A673 (cell line): ENCODE measurements at regions not wholly inside any gene's neighbourhood (a gene's known extent, or its start where the extent isn't known, plus 50 kb on each side); places are given as distances from the start of the nearest gene placed in this dataset.
"Not testable (repeated sequence)": the region's sequence is repeated elsewhere in the genome, so short reads cannot be mapped to it uniquely, and the experiment has no call there.

Experiments used
- BruUV-seq: library from RNA; stranded (reverse); fragments of 400-500 nt; replicated peaks from 2 replicates; lab custom pipeline; 2021; lab: Mats Ljungman, UMichigan
- CTCF ChIA-PET: fragments of 300-600 bp; sonication (Branson Sonifier 250); formaldehyde crosslinking; loops from one replicate; lab custom pipeline; 2022; ENCODE audit warnings: antibody characterized with exemption; lab: Charles Lee
- POLR2A ChIA-PET: fragments of 300-600 bp; sonication (Branson Sonifier 250); formaldehyde crosslinking; loops from one replicate; lab custom pipeline; 2022; ENCODE audit warnings: antibody characterized with exemption; ENCODE audit not compliant: low non-redundant PET; lab: Charles Lee
- DNase-seq: peaks from one replicate; pipeline ENCODE4 v3.0.0-alpha.2; 2015; ENCODE audit warnings: low spot score
- H3K27ac ChIP-seq: fragments of 200-600 bp; sonication (generic); 2 replicates; pipeline ENCODE4 v1.5.1; 2016; ENCODE audit warnings: mixed run types, low read depth, mild to moderate bottlenecking, mixed read lengths, antibody characterized with exemption, low read length; ENCODE audit not compliant: poor library complexity, severe bottlenecking
- H3K27me3 ChIP-seq: fragments of 200-600 bp; sonication (generic); replicated peaks from 2 replicates; pipeline ENCODE4 v1.6.1; 2017; ENCODE audit warnings: mixed run types, low read depth, mild to moderate bottlenecking, mixed read lengths, antibody characterized with exemption, low read length; ENCODE audit not compliant: insufficient read depth, poor library complexity
- H3K36me3 ChIP-seq: fragments of 200-600 bp; sonication (generic); 2 replicates; pipeline ENCODE4 v1.6.1; 2016; ENCODE audit warnings: mixed run types, mild to moderate bottlenecking, mixed read lengths, antibody characterized with exemption, low read length; ENCODE audit not compliant: insufficient read depth, poor library complexity, severe bottlenecking
- H3K4me1 ChIP-seq: fragments of 200-600 bp; sonication (generic); 2 replicates; pipeline ENCODE4 v1.6.1; 2017; ENCODE audit warnings: mixed run types, mild to moderate bottlenecking, mixed read lengths, antibody characterized with exemption, low read length; ENCODE audit not compliant: insufficient read depth, poor library complexity, severe bottlenecking
- H3K4me3 ChIP-seq: fragments of 200-600 bp; sonication (generic); 2 replicates; pipeline ENCODE4 v1.5.1; 2016; ENCODE audit warnings: low read depth, mixed run types, mild to moderate bottlenecking, mixed read lengths, low read length; ENCODE audit not compliant: poor library complexity, severe bottlenecking
- H3K9me3 ChIP-seq: fragments of 200-600 bp; sonication (generic); 2 replicates; pipeline ENCODE4 v1.6.1; 2016; ENCODE audit warnings: mixed run types, low read depth, mild to moderate bottlenecking, mixed read lengths, antibody characterized with exemption, low read length; ENCODE audit not compliant: poor library complexity, severe bottlenecking
- EZH2 ChIP-seq: fragments of 200-600 bp; sonication (generic); IDR thresholded peaks from 2 replicates; pipeline ENCODE4 v1.6.1; 2017; ENCODE audit warnings: borderline replicate concordance, low read depth, mild to moderate bottlenecking, mixed read lengths, antibody characterized with exemption, low read length; ENCODE audit not compliant: poor library complexity, severe bottlenecking
- intact Hi-C: fragments of 100-400 bp; cut with micrococcal nuclease; formaldehyde crosslinking; loops from one replicate; pipeline ENCODE4 v1.10.0; 2022; ENCODE audit not compliant: unreplicated experiment
- TF ChIP-seq, protein P1 (sequence below): fragments of 300-800, 200-600 bp; sonication (generic); conservative IDR thresholded peaks from 2 replicates; pipeline ENCODE4 v1.5.1; 2017; ENCODE audit warnings: low read depth, mild to moderate bottlenecking, antibody characterized with exemption, low read length, moderate library complexity, mixed read lengths

DNA sequence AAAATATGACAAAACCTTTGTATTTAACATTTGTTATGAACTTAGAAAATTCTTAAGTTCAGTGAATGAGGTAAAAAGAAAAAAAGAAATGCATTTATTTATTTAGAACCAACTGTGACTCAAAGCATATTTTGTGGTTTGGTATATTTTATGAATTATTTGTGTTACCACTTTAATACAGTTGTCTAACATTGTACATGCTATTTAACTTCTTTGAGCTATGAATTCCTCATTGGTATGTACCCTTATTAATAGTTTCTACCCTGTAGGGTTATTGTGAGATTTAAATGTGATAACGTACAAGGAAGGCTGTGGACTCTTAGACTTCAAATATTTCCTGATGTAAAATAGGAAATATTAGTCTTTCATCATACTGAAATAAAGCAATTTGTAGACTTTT is 162.6 kb downstream of the MMUT start:
- CTCF ChIA-PET, result no interaction called here

DNA sequence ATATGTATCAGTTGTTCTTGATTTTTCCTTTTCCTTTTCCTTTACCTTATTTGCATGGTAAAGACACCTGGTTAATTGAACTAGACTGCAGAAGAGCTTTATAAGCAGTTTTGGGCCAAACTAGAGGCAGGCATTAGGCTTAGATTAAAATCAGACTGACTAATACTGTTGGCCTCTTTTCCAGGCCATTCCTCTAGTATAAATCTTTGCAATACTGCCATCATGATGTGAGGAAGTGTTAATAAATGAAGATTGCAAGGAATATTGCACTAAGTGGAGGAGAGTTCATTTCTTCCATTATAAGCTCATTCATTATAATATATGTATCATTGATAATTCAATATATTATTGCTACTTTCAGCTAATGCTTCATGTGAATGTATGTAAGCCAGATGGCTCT is 163.8 kb downstream of the MMUT start:
- Histone ChIP-seq H3K27me3 (no peaks in the 10 kb centered on the region), H3K36me3 (no peaks in the 10 kb centered on the region), H3K4me1 (no peaks in the 10 kb centered on the region), H3K9me3 (peaks cover 3% of the 10 kb centered on the region), H3K4me3 (no peak overlapping the region), H3K27ac (no peak overlapping the region)
- TF ChIP-seq, protein P1, sequence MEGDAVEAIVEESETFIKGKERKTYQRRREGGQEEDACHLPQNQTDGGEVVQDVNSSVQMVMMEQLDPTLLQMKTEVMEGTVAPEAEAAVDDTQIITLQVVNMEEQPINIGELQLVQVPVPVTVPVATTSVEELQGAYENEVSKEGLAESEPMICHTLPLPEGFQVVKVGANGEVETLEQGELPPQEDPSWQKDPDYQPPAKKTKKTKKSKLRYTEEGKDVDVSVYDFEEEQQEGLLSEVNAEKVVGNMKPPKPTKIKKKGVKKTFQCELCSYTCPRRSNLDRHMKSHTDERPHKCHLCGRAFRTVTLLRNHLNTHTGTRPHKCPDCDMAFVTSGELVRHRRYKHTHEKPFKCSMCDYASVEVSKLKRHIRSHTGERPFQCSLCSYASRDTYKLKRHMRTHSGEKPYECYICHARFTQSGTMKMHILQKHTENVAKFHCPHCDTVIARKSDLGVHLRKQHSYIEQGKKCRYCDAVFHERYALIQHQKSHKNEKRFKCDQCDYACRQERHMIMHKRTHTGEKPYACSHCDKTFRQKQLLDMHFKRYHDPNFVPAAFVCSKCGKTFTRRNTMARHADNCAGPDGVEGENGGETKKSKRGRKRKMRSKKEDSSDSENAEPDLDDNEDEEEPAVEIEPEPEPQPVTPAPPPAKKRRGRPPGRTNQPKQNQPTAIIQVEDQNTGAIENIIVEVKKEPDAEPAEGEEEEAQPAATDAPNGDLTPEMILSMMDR, result no peak
- no peak for TF ChIP-seq EZH2
- ChIA-PET POLR2A (no interaction called here), CTCF (no interaction called here)
- no peak for DNase-seq
- intact Hi-C loops, result no loop called here
- BruUV-seq, result no TSS peak

More for the DNA sequence above, 162.6 kb downstream of the MMUT start:
- H3K9me3 ChIP-seq, result peaks cover 3% of the 10 kb centered on the region
- intact Hi-C loops, result no loop called here
- H3K27me3 ChIP-seq, result no peaks in the 10 kb centered on the region
- peaks cover 5% of the 10 kb centered on the region for H3K4me1 ChIP-seq
- no peak for DNase-seq
- no TSS peak for BruUV-seq
- H3K27ac ChIP-seq, result no peak overlapping the region
- no peak for TF ChIP-seq EZH2
- H3K36me3 ChIP-seq, result no peaks in the 10 kb centered on the region
- POLR2A ChIA-PET, result no interaction called here
- no peak overlapping the region for H3K4me3 ChIP-seq

DNA sequence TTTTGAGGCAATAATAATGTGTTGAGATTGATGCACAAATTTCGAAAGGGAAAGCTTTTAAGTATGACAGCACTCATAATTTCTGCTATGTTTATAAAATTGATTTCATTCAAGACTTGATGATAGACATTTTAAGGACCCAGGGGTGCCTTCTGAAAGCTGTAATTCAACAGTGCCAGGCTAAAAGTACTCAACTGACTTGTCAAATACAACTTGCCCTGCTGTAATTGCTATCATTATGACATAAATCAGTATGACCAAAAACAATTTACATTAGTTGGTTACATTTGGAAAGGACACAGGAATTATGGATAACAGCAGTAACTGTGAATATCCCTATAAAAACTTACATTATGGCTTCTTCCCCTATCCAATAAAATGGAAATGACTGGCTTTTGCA is 178.9 kb downstream of the MMUT start:
- no peaks in the 10 kb centered on the region for H3K9me3 ChIP-seq
- TF ChIP-seq, protein P1, result no peak
- TF ChIP-seq EZH2, result no peak
- H3K27me3 ChIP-seq, result no peaks in the 10 kb centered on the region
- H3K4me1 ChIP-seq, result no peaks in the 10 kb centered on the region
- ChIA-PET POLR2A (no interaction called here), CTCF (no interaction called here)
- no peak for DNase-seq
- no peak overlapping the region for H3K4me3 ChIP-seq
- BruUV-seq, result no TSS peak
- H3K27ac ChIP-seq, result no peak overlapping the region
- H3K36me3 ChIP-seq, result no peaks in the 10 kb centered on the region
- intact Hi-C loops, result no loop called here

DNA sequence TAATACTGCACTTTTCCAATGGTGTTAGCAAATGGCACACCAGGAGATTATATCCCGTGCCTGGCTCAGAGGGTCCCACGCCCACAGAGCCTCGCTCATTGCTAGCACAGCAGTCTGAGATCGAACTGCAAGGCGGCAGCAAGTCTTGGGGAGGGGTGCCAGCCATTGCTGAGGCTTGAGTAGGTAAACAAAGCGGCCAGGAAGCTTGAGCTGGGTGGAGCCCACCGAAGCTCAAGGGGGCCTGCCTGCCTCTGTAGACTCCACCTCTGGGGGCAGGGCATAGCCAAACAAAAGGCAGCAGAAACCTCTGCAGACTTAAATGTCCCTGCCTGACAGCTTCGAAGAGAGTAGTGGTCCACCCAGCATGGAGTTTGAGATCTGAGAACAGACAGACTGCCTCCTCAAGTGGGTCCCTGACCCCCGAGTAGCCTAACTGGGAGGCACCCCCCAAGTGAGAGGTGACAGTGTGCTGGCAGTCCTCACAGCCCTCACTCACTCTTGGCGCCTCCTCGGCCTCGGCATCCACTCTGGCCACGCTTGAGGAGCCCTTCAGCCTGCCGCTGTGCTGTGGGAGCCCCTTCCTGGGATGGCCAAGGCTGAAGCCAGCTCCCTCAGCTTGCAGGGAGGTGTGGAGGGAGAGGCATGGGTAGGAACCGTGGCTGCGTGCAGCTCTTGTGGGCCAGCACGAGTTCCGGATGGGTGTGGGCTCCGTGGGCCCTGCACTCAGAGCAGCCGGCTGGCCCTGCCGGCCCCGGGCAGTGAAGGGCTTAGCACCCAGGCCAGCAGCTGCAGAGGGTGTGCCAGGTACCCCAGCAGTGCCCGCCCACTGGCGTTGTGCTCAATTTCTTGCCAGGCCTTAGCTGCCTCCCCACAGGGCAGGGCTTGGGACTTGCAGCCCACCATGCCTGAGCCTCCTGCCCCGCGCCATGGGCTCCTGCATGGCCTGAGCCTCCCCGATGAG is 188.0 kb downstream of the MMUT start:
- CTCF ChIA-PET, intact Hi-C loops, H3K9me3 ChIP-seq, POLR2A ChIA-PET, H3K27ac ChIP-seq, H3K27me3 ChIP-seq, H3K36me3 ChIP-seq, BruUV-seq, H3K4me3 ChIP-seq, H3K4me1 ChIP-seq, DNase-seq: not testable (repeated sequence)
